NCI-H2171 (cell line): ENCODE measurements at regions not wholly inside any gene's neighbourhood (a gene's known extent, or its start where the extent isn't known, plus 50 kb on each side); places are given as distances from the start of the nearest gene placed in this dataset.

Source experiments
- DNase-seq: peaks from one replicate; lab custom pipeline; 2025; lab: John Stamatoyannopoulos, UW

DNA sequence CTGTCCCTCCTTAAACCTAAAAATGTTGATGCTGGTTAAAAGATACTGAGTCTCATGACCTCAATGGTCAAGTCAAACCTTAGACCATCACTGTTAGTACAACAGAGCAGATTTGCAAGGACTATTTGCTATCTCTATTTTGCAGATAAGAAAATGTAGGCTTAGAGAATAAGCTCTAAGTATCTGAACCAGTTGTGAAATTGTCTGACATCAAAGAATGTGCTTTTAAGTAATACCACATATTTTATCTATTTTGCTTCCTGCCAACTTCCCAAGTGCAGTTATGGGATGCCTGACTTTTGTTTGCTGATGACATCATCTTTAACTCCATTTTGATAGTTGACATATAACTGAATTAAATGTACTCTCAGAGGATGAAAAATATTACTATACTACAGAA, 83.6 kb upstream of the TMEM106B start:
- no peak for DNase-seq

DNA sequence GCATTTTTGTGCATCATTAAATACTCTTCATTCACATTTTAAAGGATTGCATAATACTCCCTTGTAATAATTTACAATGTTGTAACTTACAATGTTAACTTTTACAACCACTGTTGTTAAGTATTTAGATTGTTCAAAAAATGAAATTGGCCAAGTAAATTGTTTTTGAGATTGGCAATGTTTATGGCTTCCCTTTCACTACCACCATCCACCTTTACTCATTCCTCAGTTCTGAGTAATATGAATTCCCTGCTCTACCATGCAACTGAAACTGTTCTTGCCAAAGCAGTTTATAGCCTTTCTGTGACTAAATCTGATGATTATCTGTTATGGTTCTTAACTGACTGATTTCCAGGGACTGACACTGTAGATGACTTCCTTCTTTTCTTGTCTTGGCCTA, 80.5 kb upstream of the TMEM106B start:
- DNase-seq = no peak

DNA sequence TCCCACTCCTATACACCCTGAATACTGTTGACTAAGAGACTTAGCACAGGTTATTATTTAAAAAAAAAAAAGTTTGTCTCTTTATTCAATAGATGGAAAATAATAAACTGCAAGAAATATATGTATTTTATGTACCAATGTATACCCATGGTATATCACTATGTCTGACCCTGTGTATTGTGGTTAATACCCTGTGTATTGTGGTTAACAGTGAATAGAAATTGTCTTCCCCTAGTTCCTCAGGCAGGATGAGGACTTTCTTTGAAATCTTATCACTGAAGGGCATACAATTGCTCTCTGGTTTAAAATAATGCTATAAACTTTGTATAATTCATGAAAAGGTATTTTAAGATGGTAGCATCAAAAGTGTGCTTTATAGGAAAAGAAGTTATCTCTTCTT, 80.0 kb upstream of the TMEM106B start:
- no peak for DNase-seq

DNA sequence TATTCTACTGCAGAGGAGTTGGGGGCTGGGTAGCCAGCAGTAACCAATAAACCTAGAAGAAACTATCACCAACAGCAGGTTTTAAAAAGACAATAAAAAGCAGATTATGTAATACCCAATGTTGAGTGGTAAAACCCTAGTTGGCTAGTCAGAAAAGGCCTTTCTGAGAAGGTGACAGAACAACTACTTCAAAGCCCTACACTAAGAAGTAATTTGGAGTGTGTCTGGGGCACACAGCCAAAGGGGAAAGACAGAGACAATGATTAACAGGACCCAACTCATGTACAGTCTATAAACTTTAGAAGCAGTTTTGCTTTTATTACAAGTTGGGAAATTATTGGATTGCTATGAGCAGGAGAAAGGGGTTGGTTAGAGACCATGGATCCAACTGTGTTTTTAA, 77.2 kb upstream of the TMEM106B start:
- DNase-seq = no peak

DNA sequence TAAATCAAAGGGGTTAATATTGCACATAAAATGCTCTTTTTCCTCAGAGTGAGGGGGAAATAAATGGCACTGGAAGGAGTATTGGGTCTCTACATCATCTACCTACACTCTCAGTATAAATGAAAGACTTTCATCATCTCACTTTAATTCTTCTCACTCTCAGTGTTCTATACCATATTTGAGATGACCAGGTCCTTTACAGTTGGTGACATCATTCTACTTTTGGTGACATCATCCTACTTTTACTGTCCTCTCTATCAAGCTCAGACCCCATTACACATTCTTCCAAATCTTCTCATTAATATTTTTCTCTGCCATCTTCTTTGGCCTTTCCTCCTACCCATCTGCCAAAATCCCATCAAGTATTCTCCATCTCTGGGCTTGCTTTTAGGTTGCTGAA, 74.6 kb upstream of the TMEM106B start:
- DNase-seq = no peak

DNA sequence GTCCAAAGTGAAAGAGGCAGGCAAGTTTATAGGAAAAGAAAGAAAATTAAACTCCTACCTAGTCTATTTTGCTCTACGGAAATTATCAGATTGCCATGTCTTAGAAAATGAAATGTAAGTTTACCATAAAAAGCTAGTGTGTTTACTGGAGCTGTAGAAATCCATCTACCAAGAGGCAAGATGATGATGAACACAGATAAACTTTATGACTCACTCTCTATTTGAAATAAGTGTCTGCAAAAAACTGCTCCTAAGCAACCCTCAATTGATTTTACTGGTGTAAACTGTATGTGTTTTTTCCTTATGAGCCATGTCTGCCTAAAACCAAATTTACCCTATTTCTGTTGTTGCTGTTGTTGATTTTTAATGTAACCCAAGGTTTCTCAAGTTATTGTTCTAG, 73.8 kb upstream of the TMEM106B start:
- DNase-seq = no peak

DNA sequence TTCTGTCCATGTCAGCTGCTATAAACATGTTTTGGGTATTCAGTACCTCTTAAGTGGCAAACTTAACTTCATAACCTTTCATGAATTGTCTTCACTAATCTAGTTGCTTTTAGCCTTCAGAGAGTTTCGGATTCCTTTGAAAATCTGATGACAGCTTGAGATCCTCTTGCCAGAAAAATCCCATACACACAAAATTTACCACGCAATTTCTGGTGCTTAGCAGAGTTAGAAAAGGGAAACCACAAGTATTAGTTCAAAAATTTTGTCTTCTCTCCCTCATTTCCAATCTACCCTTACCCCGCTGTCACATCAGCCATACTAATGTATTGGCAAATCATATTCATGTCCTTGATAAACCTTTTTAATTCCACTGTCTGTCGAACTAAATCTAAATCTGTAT, 72.7 kb upstream of the TMEM106B start:
- DNase-seq = no peak

DNA sequence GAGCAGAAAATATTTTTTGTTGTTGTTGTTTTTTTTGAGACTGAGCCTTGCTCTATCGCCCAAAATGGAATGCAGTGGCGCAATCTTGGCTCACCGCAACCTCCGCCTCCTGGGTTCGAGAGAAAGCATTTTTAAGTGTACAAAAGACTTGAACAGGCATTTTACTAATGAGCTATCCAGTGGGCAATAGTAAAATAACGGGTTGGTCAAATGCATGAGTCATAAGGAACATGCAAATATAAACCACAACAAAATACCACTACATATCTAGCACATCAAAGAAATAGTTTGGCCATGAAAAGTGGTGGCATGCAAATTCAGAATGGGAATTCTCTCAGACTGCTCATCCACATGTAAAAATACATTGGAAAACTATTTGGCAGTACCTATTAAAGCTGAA, 71.7 kb upstream of the TMEM106B start:
- DNase-seq = no peak

DNA sequence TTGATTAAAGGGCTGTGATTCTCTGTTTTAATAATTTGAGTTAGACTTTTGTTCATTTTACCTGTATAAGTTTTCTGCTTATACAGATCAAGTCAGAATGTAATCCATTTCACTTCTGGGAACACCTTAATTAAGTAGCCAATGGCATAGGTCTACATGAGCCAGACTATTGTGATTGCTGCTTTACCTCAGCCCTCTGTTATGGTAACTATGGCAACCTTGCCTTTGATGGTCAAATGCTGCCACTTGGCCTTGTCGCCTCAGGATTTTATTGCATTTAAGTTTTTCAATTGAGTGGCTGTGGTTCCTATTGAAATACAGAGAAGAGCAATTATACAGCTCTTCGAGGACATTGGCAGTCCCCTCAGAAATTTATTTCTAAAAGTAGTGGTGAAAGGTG, 64.3 kb upstream of the TMEM106B start:
- no peak for DNase-seq

DNA sequence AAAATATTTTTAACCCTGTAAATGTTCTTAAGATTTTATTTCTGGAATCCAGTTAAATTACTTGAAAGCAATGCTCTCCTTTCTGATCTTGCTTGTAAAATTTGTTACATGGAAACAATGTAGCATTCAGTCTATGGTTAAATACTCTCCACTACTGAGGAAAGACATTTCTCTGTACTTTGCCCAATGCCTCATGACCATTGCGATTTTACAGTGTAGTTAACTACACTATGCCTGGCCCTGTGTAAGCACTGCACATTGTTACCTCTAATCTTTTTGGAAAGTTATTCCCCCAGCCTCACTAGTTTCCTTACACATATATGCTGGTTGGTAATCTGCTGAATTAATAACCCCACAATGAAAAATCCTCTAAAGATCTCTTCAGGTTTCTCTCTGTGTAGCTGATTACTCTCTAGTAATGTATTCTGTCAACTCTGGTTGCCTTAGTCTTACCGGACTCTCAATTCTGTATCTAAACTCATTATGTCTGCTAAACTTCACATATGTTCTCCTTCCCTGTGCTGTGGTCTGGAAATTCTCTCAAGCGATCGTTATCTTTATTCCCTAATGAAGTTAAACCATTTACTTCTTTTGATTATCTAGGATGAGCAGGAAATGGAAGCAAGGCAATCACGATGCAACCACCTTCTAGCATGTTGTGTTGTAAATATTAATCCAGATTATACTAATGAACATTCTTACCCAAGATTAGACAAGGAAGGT, 58.7 kb upstream of the TMEM106B start:
- no peak for DNase-seq

DNA sequence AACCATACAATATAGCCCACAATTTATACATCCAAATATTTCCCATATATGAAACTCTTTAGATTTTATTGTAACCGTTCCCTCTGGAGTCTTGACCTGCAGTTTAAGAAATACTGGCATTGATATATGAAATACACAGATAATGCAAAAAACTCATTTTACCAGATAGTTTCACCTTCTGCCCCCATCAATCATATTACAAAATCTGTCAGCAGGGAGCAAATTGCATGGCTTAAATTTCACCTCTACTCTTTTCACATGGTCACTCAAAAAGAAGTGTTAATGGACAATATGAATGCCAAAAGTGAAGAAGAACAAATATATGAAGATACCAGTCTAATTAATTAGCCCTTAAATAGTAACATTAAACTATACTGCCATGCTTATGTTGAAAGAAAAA, 57.0 kb upstream of the TMEM106B start:
- no peak for DNase-seq

DNA sequence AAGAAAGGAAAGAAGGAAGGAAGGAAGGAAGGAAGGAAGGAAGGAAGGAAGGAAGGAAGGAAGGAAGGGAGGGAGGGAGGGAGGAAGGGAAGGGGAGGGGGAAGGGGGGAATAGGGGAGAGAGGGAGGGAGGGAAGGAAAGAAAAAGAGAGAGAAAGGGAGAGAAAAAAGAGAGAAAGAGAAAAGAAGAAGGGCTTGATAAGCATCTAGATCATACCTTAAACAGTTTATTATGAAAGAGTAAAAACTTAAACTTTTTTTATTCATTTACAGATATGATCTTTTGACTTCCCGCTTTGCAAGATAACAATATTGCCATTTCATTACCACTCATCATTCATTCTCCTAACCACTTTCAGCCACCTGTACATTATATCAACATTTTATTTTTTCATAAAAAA, 53.6 kb upstream of the TMEM106B start:
- no peak for DNase-seq

DNA sequence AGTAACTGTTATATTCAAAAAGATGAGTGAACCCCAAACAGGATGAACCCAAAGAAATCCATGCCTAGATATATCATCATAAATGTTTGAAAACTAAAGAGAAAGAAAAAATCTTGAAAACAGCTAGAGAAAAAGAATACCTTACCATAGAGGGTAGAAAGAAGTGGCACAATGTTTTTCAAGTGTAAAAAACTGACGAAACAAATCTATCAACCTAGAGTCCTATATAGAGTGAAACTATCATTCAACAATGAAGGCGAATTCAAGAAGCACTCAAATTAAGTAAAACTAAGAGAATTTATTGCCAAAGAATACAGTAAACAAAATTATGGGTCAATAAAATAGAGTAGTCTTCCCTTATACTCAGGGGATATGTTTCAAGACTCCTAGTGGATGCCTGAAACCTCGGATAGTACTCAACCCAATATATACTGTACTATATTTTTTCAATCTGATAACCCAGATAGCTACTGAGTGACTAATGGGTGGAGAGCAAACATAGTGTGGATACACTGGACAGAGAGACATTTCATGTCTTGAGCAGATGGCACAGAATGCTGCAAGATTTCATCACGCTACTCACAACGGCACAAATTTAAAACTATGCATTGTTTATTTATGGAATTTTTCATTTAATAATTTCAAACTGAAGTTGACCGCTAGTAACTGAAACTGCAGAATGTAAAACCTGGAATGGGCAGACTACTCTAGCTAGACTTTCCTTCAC, 52.6 kb upstream of the TMEM106B start:
- no peak for DNase-seq

DNA sequence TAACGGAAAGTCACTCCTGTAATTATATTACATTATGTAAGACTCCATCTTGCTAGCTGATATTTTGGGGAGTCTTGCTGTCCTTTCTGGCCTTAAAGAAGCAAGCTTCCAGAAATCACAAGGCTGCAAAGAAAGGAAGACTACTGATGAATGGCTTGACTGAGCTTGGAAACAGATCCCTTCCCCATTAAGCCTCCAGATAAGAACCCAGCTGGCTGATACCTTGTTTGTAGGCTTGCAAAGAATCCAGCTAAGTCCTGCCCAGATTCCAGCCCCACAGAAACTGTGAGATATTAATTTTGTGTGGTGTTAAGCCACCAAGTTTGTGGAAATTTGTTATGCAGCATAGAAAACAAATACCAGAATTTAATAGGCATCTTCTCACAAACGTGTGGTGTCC, 49.9 kb upstream of the TMEM106B start:
- DNase-seq = no peak
